WTC11 (cell line): ENCODE measurements at regions not wholly inside any gene's neighbourhood (a gene's known extent, or its start where the extent isn't known, plus 50 kb on each side); places are given as distances from the start of the nearest gene placed in this dataset.

Experiments used
- ATAC-seq: fragments of 200-7000 bp; cut with Tn5 transposase; 2 replicates; pipeline ENCODE4 v1.10.0; 2021; ENCODE audit warnings: mild to moderate bottlenecking, moderate library complexity
- CTCF ChIA-PET: fragments of 300-600 bp; sonication (Branson Sonifier 250); formaldehyde crosslinking; loops from one replicate; lab custom pipeline; 2021; ENCODE audit warnings: antibody characterized with exemption; lab: Charles Lee
- POLR2A ChIA-PET: fragments of 350-600 bp; sonication (Branson Sonifier 250); formaldehyde crosslinking; loops from one replicate; lab custom pipeline; 2021; ENCODE audit warnings: antibody characterized with exemption; lab: Charles Lee
- DNase-seq: peaks from one replicate; pipeline ENCODE4 v3.0.0; 2021; ENCODE audit warnings: low spot score
- H3K27ac Mint-ChIP-seq: 2 replicates; pipeline ENCODE4 v1.8.0; 2021; ENCODE audit warnings: mixed read lengths
- H3K27me3 Mint-ChIP-seq: 2 replicates; pipeline ENCODE4 v1.8.0; 2021; ENCODE audit warnings: low read depth, mild to moderate bottlenecking, moderate library complexity, mixed read lengths
- H3K36me3 Mint-ChIP-seq: 2 replicates; pipeline ENCODE4 v1.8.0; 2021; ENCODE audit warnings: mixed read lengths
- H3K4me1 Mint-ChIP-seq: 2 replicates; pipeline ENCODE4 v1.8.0; 2022; ENCODE audit warnings: mixed read lengths
- H3K4me3 Mint-ChIP-seq: 2 replicates; pipeline ENCODE4 v1.8.0; 2021; ENCODE audit warnings: mild to moderate bottlenecking, moderate library complexity, mixed read lengths
- H3K9me3 Mint-ChIP-seq: 2 replicates; pipeline ENCODE4 v1.8.0; 2021; ENCODE audit warnings: mixed read lengths
- GRHL2 ChIP-seq: fragments of 250-450 bp; sonication (Bioruptor Pico); IDR thresholded peaks from 2 replicates; pipeline ENCODE4 v1.8.0; 2022; ENCODE audit warnings: mild to moderate bottlenecking, moderate library complexity; ENCODE audit not compliant: insufficient replicate concordance, severe bottlenecking
- KAT7 ChIP-seq: sonication (generic); formaldehyde crosslinking; IDR thresholded peaks from 2 replicates; pipeline ENCODE4 v1.8.1; 2023; ENCODE audit warnings: missing genetic modification reagents, mild to moderate bottlenecking, borderline replicate concordance
- NFATC4 ChIP-seq: fragments of 250-450 bp; sonication (Bioruptor Pico); IDR thresholded peaks from 2 replicates; pipeline ENCODE4 v1.9.0; 2021; ENCODE audit warnings: mild to moderate bottlenecking
- NR2C2 ChIP-seq: sonication (generic); formaldehyde crosslinking; IDR thresholded peaks from 2 replicates; pipeline ENCODE4 v1.8.0; 2022; ENCODE audit warnings: mild to moderate bottlenecking, missing genetic modification reagents
- OVOL2 ChIP-seq: fragments of 250-450 bp; sonication (Bioruptor Pico); IDR thresholded peaks from 2 replicates; pipeline ENCODE4 v1.9.0; 2021; ENCODE audit warnings: mild to moderate bottlenecking, borderline replicate concordance
- PRRX2 ChIP-seq: fragments of 250-450 bp; sonication (Bioruptor Pico); IDR thresholded peaks from 2 replicates; pipeline ENCODE4 v1.8.0; 2021; ENCODE audit warnings: mild to moderate bottlenecking
- SMAD3 ChIP-seq: sonication (generic); formaldehyde crosslinking; IDR thresholded peaks from 2 replicates; pipeline ENCODE4 v1.8.0; 2022; ENCODE audit warnings: missing genetic modification reagents, mild to moderate bottlenecking, borderline replicate concordance
- SOX15 ChIP-seq: fragments of 250-450 bp; sonication (Bioruptor Pico); IDR thresholded peaks from 2 replicates; pipeline ENCODE4 v1.9.0; 2021; ENCODE audit warnings: mild to moderate bottlenecking
- TP53 ChIP-seq: sonication (generic); formaldehyde crosslinking; IDR thresholded peaks from 2 replicates; pipeline ENCODE4 v1.8.1; 2023; ENCODE audit warnings: mild to moderate bottlenecking, missing genetic modification reagents
- ZNF219 ChIP-seq: sonication (generic); formaldehyde crosslinking; IDR thresholded peaks from 2 replicates; pipeline ENCODE4 v1.8.0; 2023; ENCODE audit warnings: missing genetic modification reagents, mild to moderate bottlenecking, borderline replicate concordance
- TF ChIP-seq, protein P1 (sequence below): fragments of 250-450 bp; sonication (Bioruptor Pico); conservative IDR thresholded peaks from 2 replicates; pipeline ENCODE4 v1.9.0; 2021; ENCODE audit warnings: mild to moderate bottlenecking
- TF ChIP-seq, protein P2 (sequence below): sonication (generic); formaldehyde crosslinking; IDR thresholded peaks from 2 replicates; pipeline ENCODE4 v1.8.0; 2023; ENCODE audit warnings: missing genetic modification reagents, mild to moderate bottlenecking, borderline replicate concordance
- TF ChIP-seq, protein P3 (sequence below): fragments of 250-450 bp; sonication (Bioruptor Pico); IDR thresholded peaks from 2 replicates; pipeline ENCODE4 v2.1.2; 2022; ENCODE audit warnings: mild to moderate bottlenecking, moderate library complexity
- TF ChIP-seq, protein P4 (sequence below): sonication (generic); formaldehyde crosslinking; IDR thresholded peaks from 2 replicates; pipeline ENCODE4 v1.8.1; 2023; ENCODE audit warnings: mild to moderate bottlenecking, moderate library complexity, missing genetic modification reagents
- TF ChIP-seq, protein P5 (sequence below): sonication (generic); formaldehyde crosslinking; IDR thresholded peaks from 2 replicates; pipeline ENCODE4 v1.8.0; 2023; ENCODE audit warnings: mild to moderate bottlenecking, missing genetic modification reagents
- TF ChIP-seq, protein P6 (sequence below): sonication (generic); formaldehyde crosslinking; IDR thresholded peaks from 2 replicates; pipeline ENCODE4 v1.8.1; 2023; ENCODE audit warnings: mild to moderate bottlenecking, missing genetic modification reagents, moderate library complexity
- TF ChIP-seq, protein P7 (sequence below): sonication (generic); formaldehyde crosslinking; IDR thresholded peaks from 2 replicates; pipeline ENCODE4 v1.8.0; 2022; ENCODE audit warnings: mild to moderate bottlenecking, missing genetic modification reagents
- TF ChIP-seq, protein P8 (sequence below): sonication (generic); formaldehyde crosslinking; IDR thresholded peaks from 2 replicates; pipeline ENCODE4 v1.8.1; 2023; ENCODE audit warnings: mild to moderate bottlenecking, missing genetic modification reagents, borderline replicate concordance

DNA sequence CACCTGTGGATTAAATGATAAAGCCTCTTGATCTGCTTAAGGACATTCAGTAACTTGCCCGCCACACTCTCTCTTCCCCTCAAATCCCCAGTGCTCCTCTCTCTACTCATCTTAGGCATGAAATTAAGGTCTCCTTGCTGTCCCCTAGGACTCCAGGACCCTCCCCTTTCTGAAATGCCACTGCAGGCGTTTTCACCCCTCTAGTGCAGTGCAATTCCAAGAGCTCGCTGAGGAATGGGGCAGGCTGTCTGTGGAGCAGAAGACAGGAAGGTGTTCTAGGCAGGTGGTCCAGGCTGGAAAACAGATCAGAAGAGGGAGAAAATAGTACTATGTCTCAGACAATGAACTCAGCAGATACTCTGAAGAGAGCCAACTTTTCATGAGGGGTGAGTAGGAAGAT, 55.8 kb upstream of the ARHGAP42 start (continued):
- TF ChIP-seq SMAD3 (CRISPR knock-in tag) = no peak

DNA sequence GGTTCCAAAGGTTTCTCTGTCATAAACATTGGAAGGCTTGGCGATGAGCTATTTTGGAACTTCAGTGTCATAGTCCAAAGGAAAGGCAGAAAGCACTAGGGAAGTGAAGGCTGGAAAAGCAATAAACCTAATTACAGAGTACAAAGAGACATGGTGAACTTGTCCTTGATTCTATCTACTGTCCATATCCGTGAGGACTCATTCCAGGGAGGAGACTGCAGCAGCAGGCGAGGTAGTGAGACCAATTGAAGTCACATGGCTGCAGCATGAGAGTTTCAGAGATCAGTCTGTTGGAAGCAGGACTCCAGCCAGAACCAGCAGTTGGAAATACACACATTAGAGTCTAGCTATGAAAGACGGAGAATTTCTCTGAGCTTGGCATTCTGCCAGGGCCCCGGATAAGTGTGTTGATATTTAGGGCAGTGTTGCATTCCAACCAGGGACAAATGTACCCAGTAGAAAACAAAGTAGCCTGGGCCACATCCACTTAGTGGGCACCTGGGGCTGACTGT, 54.1 kb upstream of the ARHGAP42 start:
- H3K27ac Mint-ChIP-seq = no peak overlapping the region
- POLR2A ChIA-PET = no interaction called here
- no peak for DNase-seq
- TF ChIP-seq, protein P1, sequence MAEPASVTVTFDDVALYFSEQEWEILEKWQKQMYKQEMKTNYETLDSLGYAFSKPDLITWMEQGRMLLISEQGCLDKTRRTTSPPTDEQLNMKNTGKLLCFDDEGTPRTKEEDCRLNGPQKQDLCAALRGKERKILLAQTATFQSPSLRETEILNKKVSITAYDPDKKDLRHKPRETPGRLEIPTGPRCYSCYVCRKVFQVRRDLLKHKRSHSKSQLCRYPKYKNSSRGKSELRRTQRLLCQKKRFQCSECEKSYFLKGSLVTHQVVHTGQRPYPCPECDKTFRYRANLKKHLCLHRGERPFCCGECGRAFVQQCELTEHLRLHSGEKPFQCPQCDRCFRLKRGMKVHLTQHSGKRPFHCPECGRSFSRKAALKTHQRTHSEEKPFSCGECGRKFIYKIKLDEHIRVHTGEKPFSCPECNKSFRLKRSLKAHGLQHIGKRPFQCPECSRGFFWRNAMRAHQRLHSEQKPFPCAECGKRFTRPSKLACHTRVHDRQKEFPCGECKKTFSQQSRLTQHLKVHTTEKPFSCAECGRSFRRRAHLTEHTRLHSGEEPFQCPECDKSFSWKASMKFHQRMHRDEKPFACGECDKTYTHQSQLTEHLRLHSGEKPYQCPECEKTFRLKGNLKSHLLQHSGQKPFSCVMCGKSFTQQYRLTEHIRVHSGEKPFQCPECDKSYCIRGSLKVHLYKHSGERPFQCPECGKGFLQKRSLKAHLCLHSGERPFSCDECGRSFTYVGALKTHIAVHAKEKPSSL (CRISPR knock-in tag) = no peak
- TF ChIP-seq NFATC4 (CRISPR knock-in tag) (no peak), ZNF219 (CRISPR knock-in tag) (no peak), PRRX2 (CRISPR knock-in tag) (no peak), SOX15 (no peak), OVOL2 (no peak), KAT7 (CRISPR knock-in tag) (no peak), NR2C2 (CRISPR knock-in tag) (no peak), GRHL2 (CRISPR knock-in tag) (no peak), TP53 (CRISPR knock-in tag) (no peak)
- TF ChIP-seq, protein P2, sequence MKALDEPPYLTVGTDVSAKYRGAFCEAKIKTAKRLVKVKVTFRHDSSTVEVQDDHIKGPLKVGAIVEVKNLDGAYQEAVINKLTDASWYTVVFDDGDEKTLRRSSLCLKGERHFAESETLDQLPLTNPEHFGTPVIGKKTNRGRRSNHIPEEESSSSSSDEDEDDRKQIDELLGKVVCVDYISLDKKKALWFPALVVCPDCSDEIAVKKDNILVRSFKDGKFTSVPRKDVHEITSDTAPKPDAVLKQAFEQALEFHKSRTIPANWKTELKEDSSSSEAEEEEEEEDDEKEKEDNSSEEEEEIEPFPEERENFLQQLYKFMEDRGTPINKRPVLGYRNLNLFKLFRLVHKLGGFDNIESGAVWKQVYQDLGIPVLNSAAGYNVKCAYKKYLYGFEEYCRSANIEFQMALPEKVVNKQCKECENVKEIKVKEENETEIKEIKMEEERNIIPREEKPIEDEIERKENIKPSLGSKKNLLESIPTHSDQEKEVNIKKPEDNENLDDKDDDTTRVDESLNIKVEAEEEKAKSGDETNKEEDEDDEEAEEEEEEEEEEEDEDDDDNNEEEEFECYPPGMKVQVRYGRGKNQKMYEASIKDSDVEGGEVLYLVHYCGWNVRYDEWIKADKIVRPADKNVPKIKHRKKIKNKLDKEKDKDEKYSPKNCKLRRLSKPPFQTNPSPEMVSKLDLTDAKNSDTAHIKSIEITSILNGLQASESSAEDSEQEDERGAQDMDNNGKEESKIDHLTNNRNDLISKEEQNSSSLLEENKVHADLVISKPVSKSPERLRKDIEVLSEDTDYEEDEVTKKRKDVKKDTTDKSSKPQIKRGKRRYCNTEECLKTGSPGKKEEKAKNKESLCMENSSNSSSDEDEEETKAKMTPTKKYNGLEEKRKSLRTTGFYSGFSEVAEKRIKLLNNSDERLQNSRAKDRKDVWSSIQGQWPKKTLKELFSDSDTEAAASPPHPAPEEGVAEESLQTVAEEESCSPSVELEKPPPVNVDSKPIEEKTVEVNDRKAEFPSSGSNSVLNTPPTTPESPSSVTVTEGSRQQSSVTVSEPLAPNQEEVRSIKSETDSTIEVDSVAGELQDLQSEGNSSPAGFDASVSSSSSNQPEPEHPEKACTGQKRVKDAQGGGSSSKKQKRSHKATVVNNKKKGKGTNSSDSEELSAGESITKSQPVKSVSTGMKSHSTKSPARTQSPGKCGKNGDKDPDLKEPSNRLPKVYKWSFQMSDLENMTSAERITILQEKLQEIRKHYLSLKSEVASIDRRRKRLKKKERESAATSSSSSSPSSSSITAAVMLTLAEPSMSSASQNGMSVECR (CRISPR knock-in tag) = no peak
- TF ChIP-seq, protein P3, sequence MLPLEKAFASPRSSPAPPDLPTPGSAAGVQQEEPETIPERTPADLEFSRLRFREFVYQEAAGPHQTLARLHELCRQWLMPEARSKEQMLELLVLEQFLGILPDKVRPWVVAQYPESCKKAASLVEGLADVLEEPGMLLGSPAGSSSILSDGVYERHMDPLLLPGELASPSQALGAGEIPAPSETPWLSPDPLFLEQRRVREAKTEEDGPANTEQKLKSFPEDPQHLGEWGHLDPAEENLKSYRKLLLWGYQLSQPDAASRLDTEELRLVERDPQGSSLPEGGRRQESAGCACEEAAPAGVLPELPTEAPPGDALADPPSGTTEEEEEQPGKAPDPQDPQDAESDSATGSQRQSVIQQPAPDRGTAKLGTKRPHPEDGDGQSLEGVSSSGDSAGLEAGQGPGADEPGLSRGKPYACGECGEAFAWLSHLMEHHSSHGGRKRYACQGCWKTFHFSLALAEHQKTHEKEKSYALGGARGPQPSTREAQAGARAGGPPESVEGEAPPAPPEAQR (CRISPR knock-in tag) = no peak
- TF ChIP-seq, protein P4, sequence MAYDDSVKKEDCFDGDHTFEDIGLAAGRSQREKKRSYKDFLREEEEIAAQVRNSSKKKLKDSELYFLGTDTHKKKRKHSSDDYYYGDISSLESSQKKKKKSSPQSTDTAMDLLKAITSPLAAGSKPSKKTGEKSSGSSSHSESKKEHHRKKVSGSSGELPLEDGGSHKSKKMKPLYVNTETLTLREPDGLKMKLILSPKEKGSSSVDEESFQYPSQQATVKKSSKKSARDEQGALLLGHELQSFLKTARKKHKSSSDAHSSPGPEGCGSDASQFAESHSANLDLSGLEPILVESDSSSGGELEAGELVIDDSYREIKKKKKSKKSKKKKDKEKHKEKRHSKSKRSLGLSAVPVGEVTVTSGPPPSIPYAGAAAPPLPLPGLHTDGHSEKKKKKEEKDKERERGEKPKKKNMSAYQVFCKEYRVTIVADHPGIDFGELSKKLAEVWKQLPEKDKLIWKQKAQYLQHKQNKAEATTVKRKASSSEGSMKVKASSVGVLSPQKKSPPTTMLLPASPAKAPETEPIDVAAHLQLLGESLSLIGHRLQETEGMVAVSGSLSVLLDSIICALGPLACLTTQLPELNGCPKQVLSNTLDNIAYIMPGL (CRISPR knock-in tag) = no peak
- TF ChIP-seq, protein P5, sequence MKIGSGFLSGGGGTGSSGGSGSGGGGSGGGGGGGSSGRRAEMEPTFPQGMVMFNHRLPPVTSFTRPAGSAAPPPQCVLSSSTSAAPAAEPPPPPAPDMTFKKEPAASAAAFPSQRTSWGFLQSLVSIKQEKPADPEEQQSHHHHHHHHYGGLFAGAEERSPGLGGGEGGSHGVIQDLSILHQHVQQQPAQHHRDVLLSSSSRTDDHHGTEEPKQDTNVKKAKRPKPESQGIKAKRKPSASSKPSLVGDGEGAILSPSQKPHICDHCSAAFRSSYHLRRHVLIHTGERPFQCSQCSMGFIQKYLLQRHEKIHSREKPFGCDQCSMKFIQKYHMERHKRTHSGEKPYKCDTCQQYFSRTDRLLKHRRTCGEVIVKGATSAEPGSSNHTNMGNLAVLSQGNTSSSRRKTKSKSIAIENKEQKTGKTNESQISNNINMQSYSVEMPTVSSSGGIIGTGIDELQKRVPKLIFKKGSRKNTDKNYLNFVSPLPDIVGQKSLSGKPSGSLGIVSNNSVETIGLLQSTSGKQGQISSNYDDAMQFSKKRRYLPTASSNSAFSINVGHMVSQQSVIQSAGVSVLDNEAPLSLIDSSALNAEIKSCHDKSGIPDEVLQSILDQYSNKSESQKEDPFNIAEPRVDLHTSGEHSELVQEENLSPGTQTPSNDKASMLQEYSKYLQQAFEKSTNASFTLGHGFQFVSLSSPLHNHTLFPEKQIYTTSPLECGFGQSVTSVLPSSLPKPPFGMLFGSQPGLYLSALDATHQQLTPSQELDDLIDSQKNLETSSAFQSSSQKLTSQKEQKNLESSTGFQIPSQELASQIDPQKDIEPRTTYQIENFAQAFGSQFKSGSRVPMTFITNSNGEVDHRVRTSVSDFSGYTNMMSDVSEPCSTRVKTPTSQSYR = no peak
- TF ChIP-seq, protein P6, sequence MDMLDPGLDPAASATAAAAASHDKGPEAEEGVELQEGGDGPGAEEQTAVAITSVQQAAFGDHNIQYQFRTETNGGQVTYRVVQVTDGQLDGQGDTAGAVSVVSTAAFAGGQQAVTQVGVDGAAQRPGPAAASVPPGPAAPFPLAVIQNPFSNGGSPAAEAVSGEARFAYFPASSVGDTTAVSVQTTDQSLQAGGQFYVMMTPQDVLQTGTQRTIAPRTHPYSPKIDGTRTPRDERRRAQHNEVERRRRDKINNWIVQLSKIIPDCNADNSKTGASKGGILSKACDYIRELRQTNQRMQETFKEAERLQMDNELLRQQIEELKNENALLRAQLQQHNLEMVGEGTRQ = no peak
- TF ChIP-seq, protein P7, sequence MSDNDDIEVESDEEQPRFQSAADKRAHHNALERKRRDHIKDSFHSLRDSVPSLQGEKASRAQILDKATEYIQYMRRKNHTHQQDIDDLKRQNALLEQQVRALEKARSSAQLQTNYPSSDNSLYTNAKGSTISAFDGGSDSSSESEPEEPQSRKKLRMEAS (CRISPR knock-in tag) = no peak
- TF ChIP-seq, protein P8, sequence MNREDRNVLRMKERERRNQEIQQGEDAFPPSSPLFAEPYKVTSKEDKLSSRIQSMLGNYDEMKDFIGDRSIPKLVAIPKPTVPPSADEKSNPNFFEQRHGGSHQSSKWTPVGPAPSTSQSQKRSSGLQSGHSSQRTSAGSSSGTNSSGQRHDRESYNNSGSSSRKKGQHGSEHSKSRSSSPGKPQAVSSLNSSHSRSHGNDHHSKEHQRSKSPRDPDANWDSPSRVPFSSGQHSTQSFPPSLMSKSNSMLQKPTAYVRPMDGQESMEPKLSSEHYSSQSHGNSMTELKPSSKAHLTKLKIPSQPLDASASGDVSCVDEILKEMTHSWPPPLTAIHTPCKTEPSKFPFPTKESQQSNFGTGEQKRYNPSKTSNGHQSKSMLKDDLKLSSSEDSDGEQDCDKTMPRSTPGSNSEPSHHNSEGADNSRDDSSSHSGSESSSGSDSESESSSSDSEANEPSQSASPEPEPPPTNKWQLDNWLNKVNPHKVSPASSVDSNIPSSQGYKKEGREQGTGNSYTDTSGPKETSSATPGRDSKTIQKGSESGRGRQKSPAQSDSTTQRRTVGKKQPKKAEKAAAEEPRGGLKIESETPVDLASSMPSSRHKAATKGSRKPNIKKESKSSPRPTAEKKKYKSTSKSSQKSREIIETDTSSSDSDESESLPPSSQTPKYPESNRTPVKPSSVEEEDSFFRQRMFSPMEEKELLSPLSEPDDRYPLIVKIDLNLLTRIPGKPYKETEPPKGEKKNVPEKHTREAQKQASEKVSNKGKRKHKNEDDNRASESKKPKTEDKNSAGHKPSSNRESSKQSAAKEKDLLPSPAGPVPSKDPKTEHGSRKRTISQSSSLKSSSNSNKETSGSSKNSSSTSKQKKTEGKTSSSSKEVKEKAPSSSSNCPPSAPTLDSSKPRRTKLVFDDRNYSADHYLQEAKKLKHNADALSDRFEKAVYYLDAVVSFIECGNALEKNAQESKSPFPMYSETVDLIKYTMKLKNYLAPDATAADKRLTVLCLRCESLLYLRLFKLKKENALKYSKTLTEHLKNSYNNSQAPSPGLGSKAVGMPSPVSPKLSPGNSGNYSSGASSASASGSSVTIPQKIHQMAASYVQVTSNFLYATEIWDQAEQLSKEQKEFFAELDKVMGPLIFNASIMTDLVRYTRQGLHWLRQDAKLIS (CRISPR knock-in tag) = no peak

More for the DNA sequence above, 54.1 kb upstream of the ARHGAP42 start:
- ATAC-seq = no peak
- Mint-ChIP-seq H3K9me3 (peaks cover 10% of the 10 kb centered on the region), H3K4me1 (peaks cover 8% of the 10 kb centered on the region), H3K27me3 (no peaks in the 10 kb centered on the region; the same call in 1 of the 2 replicates), H3K36me3 (no peaks in the 10 kb centered on the region), H3K4me3 (no peak overlapping the region)
- CTCF ChIA-PET = no interaction called here
